ENCODE measurements at regions not wholly inside any gene's neighbourhood (a gene's known extent, or its start where the extent isn't known, plus 50 kb on each side); places are given as distances from the start of the nearest gene placed in this dataset.

GRCh38 chr10:7101451-7101850, 309.4 kb downstream of the SFMBT2 start:
- no peak overlapping the region for H3K23ac ChIP-seq (ENCODE audit: insufficient read length, low read depth, low read length)
- DNase-seq = no peak
- H3K4ac ChIP-seq (ENCODE audit: low read depth, low read length) = no peak overlapping the region
- H2BK5ac ChIP-seq (ENCODE audit: insufficient read length, low read length) = no peak overlapping the region
- no peak overlapping the region for H2AK5ac ChIP-seq (ENCODE audit: insufficient read length, low read length)
- H3K56ac ChIP-seq (ENCODE audit: insufficient read length, low read depth, low read length) = no peak overlapping the region
- no peaks in the 10 kb centered on the region for H3K4me1 ChIP-seq (ENCODE audit: insufficient read depth, low read length)
- no peak overlapping the region for H3K9ac ChIP-seq (ENCODE audit: extremely low read depth, insufficient read length, low read length)
- no peaks in the 10 kb centered on the region for H3K27me3 ChIP-seq (ENCODE audit: insufficient read depth, low read length)
- no peak overlapping the region for H2BK20ac ChIP-seq (ENCODE audit: low read depth, low read length, poor library complexity, severe bottlenecking)
- no peak overlapping the region for H3K27ac Mint-ChIP-seq
- H3K79me2 ChIP-seq (ENCODE audit: insufficient read depth, low read length) = no peaks in the 10 kb centered on the region
- no peak overlapping the region for H2BK12ac ChIP-seq (ENCODE audit: insufficient read length, low read depth, low read length)
- no peaks in the 10 kb centered on the region for H3K27me3 Mint-ChIP-seq (ENCODE audit: low read depth)
- H4K5ac ChIP-seq (ENCODE audit: insufficient read length, low read depth, low read length) = no peak overlapping the region
- no peak overlapping the region for H3T11ph ChIP-seq (ENCODE audit: low read length)
- no peak overlapping the region for H3K4me3 Mint-ChIP-seq
- H4K8ac ChIP-seq (replicated peaks; ENCODE audit: insufficient read length, low read depth, low read length) = no peak overlapping the region
- no peak for TF ChIP-seq CTCF (conservative IDR thresholded peaks at IDR 0.05)
- H3K18ac ChIP-seq (ENCODE audit: insufficient read length, low read depth, low read length) = no peak overlapping the region
- no peak overlapping the region for H2AFZ ChIP-seq (ENCODE audit: low read length)
- WGBS (ENCODE audit: extremely low coverage, insufficient read length, low lambda C conversion rate) = no CpG with 5 or more reads among the region's 5 CpGs
- H3K79me1 ChIP-seq (ENCODE audit: insufficient read depth, low read depth, low read length, poor library complexity, severe bottlenecking) = no peaks in the 10 kb centered on the region
- no peak overlapping the region for H2BK15ac ChIP-seq (ENCODE audit: low read depth, low read length)
- no peaks in the 10 kb centered on the region for H3K23me2 ChIP-seq (ENCODE audit: insufficient read length, low read depth, low read length, poor library complexity, severe bottlenecking)
- no peak overlapping the region for H3K4me2 ChIP-seq (ENCODE audit: insufficient read depth, insufficient read length, low read length)
- peaks cover 3 to 4% of the 10 kb centered on the region in 2 experiments; a peak in 4 of 5 replicates for H3K9me3 Mint-ChIP-seq
- no peak overlapping the region for H3K27ac ChIP-seq (ENCODE audit: insufficient read length, low read depth, low read length)
- no peak overlapping the region for H2BK120ac ChIP-seq (ENCODE audit: low read depth, low read length, poor library complexity, severe bottlenecking)
- no peaks in the 10 kb centered on the region for H3K9me3 ChIP-seq (ENCODE audit: control insufficient read depth, low read depth, low read length)
- H4K91ac ChIP-seq (ENCODE audit: insufficient read length, low read depth, low read length) = no peak overlapping the region
- no peaks in the 10 kb centered on the region for H3K36me3 Mint-ChIP-seq (ENCODE audit: insufficient read depth in 1 of 3, low read depth in 3 of 3)
- H3K4me1 Mint-ChIP-seq = no peaks in the 10 kb centered on the region
- no peaks in the 10 kb centered on the region for H4K20me1 ChIP-seq (ENCODE audit: control insufficient read depth, insufficient read depth, insufficient read length)
- H3K14ac ChIP-seq (ENCODE audit: insufficient read depth, low read length) = no peak overlapping the region

All from H9 (cell line).